ENCODE measurements at regions not wholly inside any gene's neighbourhood (a gene's known extent, or its start where the extent isn't known, plus 50 kb on each side); places are given as distances from the start of the nearest gene placed in this dataset.
"Not testable (repeated sequence)": the region's sequence is repeated elsewhere in the genome, so short reads cannot be mapped to it uniquely, and the experiment has no call there.

GRCh38 chr7:68862736-68863135 lies 735.5 kb upstream of the AUTS2 start:
- WGBS (ENCODE audit: insufficient coverage): 75% methylated on average over 4 of the region's 4 CpGs
- no peak overlapping the region for H3K27ac Mint-ChIP-seq

GRCh38 chr7:68865351-68866199 lies 732.7 kb upstream of the AUTS2 start:
- peaks cover 10 to 14% of the 10 kb centered on the region in 2 donors for H3K9me3 Mint-ChIP-seq
- TF ChIP-seq CTCF (IDR thresholded peaks at IDR 0.05): no peak
- no peak overlapping the region for H3K4me3 Mint-ChIP-seq
- no peaks in the 10 kb centered on the region for H3K27me3 Mint-ChIP-seq (ENCODE audit: low read depth in 2 of 2)
- Histone ChIP-seq H3K4me3 (ENCODE audit: low read length) (no peak overlapping the region), H3K9me3 (ENCODE audit: control insufficient read depth, insufficient read depth, low read length) (peaks cover 2% of the 10 kb centered on the region), H3K4me1 (ENCODE audit: control insufficient read depth, insufficient read depth, low read length) (no peaks in the 10 kb centered on the region), H3K27me3 (ENCODE audit: control insufficient read depth, insufficient read depth, low read length) (no peaks in the 10 kb centered on the region), H3K36me3 (ENCODE audit: control insufficient read depth, insufficient read depth, low read length) (no peaks in the 10 kb centered on the region), H3K27ac (ENCODE audit: low read length) (no peak overlapping the region)
- ATAC-seq (no peak), DNase-seq (no peak)
- no peaks in the 10 kb centered on the region for H3K36me3 Mint-ChIP-seq
- H3K27ac Mint-ChIP-seq: no peak overlapping the region
- WGBS (ENCODE audit: insufficient coverage): 78% methylated on average over 6 of the region's 6 CpGs
- intact Hi-C loops (cut with micrococcal nuclease): no loop called here
- H3K4me1 Mint-ChIP-seq: no peaks in the 10 kb centered on the region

More at GRCh38 chr7:68862736-68863135, 735.5 kb upstream of the AUTS2 start:
- H3K9me3 Mint-ChIP-seq: peaks cover 0 to 3% of the 10 kb centered on the region in 2 donors
- ATAC-seq: no peak
- no peaks in the 10 kb centered on the region for H3K4me1 Mint-ChIP-seq
- no peak overlapping the region for H3K27ac ChIP-seq (ENCODE audit: low read length)
- intact Hi-C loops (cut with micrococcal nuclease): no loop called here
- no peak for TF ChIP-seq CTCF (IDR thresholded peaks at IDR 0.05)
- no peaks in the 10 kb centered on the region for H3K36me3 ChIP-seq (ENCODE audit: control insufficient read depth, insufficient read depth, low read length)
- H3K4me3 Mint-ChIP-seq: no peak overlapping the region
- no peak for DNase-seq
- no peaks in the 10 kb centered on the region for H3K36me3 Mint-ChIP-seq
- H3K4me1 ChIP-seq (ENCODE audit: control insufficient read depth, insufficient read depth, low read length): no peaks in the 10 kb centered on the region
- H3K4me3 ChIP-seq (ENCODE audit: low read length): no peak overlapping the region
- H3K27me3 Mint-ChIP-seq (ENCODE audit: low read depth in 2 of 2): no peaks in the 10 kb centered on the region
- H3K27me3 ChIP-seq (ENCODE audit: control insufficient read depth, insufficient read depth, low read length): no peaks in the 10 kb centered on the region
- peaks cover 2% of the 10 kb centered on the region for H3K9me3 ChIP-seq (ENCODE audit: control insufficient read depth, insufficient read depth, low read length)

- H3K9me3 Mint-ChIP-seq: peaks cover 10 to 16% of the 10 kb centered on the region in 2 donors
- intact Hi-C loops (cut with micrococcal nuclease): no loop called here
- WGBS (ENCODE audit: insufficient coverage): 71% methylated on average over 4 of the region's 4 CpGs
Measured at GRCh38 chr7:68866200-68866570, 732.1 kb upstream of the AUTS2 start.

GRCh38 chr7:68866721-68867120 lies 731.6 kb upstream of the AUTS2 start:
- DNase-seq; ATAC-seq; H3K27ac ChIP-seq (ENCODE audit: low read length); H3K4me1 Mint-ChIP-seq; H3K27me3 ChIP-seq (ENCODE audit: control insufficient read depth, insufficient read depth, low read length); H3K27ac Mint-ChIP-seq; H3K36me3 ChIP-seq (ENCODE audit: control insufficient read depth, insufficient read depth, low read length); intact Hi-C loops (cut with micrococcal nuclease); H3K36me3 Mint-ChIP-seq; H3K4me3 Mint-ChIP-seq; H3K9me3 ChIP-seq (ENCODE audit: control insufficient read depth, insufficient read depth, low read length); H3K4me1 ChIP-seq (ENCODE audit: control insufficient read depth, insufficient read depth, low read length); H3K4me3 ChIP-seq (ENCODE audit: low read length); H3K27me3 Mint-ChIP-seq (ENCODE audit: low read depth in 2 of 2): not testable (repeated sequence)
- 74% methylated on average over 3 of the region's 3 CpGs for WGBS (ENCODE audit: insufficient coverage)
- H3K9me3 Mint-ChIP-seq: peaks cover 10 to 13% of the 10 kb centered on the region in 2 donors

More at GRCh38 chr7:68866200-68866570, 732.1 kb upstream of the AUTS2 start:
- Mint-ChIP-seq H3K36me3 (no peaks in the 10 kb centered on the region), H3K27me3 (ENCODE audit: low read depth in 2 of 2) (no peaks in the 10 kb centered on the region), H3K27ac (no peak overlapping the region), H3K4me1 (no peaks in the 10 kb centered on the region), H3K4me3 (no peak overlapping the region)
- DNase-seq (no peak), ATAC-seq (no peak)
- no peak for TF ChIP-seq CTCF (IDR thresholded peaks at IDR 0.05)
- H3K4me1 ChIP-seq (ENCODE audit: control insufficient read depth, insufficient read depth, low read length): no peaks in the 10 kb centered on the region
- no peak overlapping the region for H3K4me3 ChIP-seq (ENCODE audit: low read length)
- no peaks in the 10 kb centered on the region for H3K36me3 ChIP-seq (ENCODE audit: control insufficient read depth, insufficient read depth, low read length)
- no peak overlapping the region for H3K27ac ChIP-seq (ENCODE audit: low read length)
- no peaks in the 10 kb centered on the region for H3K27me3 ChIP-seq (ENCODE audit: control insufficient read depth, insufficient read depth, low read length)
- no peaks in the 10 kb centered on the region for H3K9me3 ChIP-seq (ENCODE audit: control insufficient read depth, insufficient read depth, low read length)

Data from natural killer cell (primary cell).